NB4 (cell line): ENCODE measurements at regions not wholly inside any gene's neighbourhood (a gene's known extent, or its start where the extent isn't known, plus 50 kb on each side); places are given as distances from the start of the nearest gene placed in this dataset.

Experiments
- DNase-seq: peaks from one replicate; pipeline ENCODE4 v3.0.0; 2010; ENCODE audit warnings: low read depth
- H3K4me3 ChIP-seq: one replicate; pipeline ENCODE4 v1.5.1; 2011; ENCODE audit warnings: mild to moderate bottlenecking, low read depth, low read length, moderate library complexity
- MYC ChIP-seq: IDR thresholded peaks from 2 replicates; pipeline ENCODE4 v1.6.1; 2011; ENCODE audit warnings: low read depth, low read length
- POLR2A ChIP-seq: IDR thresholded peaks from 2 replicates; pipeline ENCODE4 v1.6.1; 2011; ENCODE audit warnings: mild to moderate bottlenecking; ENCODE audit not compliant: insufficient read length; ENCODE audit errors: extremely low read depth
- TF ChIP-seq, protein P1 (sequence below): IDR thresholded peaks from one replicate; pipeline ENCODE4 v1.5.1; 2012; ENCODE audit warnings: low read depth, low read length
- TF ChIP-seq, protein P2 (sequence below): IDR thresholded peaks from 2 replicates; pipeline ENCODE4 v1.6.1; 2011; ENCODE audit warnings: low read depth, low read length

DNA sequence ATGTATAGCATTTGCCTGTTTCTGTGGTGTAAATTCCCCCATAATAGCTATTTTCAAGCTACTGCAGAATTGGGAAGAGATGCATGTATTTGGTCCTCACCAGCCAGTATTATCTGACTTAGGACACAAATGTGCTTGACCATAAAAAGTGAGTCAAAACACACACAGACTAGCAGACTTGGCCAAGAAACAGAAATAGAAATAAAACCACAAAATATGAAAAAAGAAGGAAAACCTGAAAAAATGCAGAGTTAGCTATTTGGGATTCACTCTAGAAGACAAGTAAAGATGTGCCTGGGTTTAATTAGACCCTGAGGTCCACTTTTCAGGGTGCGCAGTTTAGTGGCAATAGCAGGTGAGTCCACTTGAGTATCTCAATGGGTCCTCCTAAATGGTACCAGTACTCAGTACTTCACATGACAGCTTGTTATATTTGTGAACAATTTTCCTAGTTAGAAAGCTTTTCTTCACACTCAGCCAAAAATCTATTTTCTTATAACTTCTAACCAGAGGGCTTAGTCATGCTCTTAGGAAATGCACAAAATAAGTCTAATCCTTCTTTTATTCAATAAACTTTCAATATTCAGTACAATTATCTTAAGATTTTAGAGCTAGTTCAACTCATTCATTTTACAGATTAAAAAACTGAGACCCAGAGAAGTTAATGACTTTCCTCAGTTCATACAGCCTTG is 108.7 kb upstream of the JADE1 start:
- TF ChIP-seq POLR2A (no peak), MYC (no peak)
- TF ChIP-seq, protein P1, sequence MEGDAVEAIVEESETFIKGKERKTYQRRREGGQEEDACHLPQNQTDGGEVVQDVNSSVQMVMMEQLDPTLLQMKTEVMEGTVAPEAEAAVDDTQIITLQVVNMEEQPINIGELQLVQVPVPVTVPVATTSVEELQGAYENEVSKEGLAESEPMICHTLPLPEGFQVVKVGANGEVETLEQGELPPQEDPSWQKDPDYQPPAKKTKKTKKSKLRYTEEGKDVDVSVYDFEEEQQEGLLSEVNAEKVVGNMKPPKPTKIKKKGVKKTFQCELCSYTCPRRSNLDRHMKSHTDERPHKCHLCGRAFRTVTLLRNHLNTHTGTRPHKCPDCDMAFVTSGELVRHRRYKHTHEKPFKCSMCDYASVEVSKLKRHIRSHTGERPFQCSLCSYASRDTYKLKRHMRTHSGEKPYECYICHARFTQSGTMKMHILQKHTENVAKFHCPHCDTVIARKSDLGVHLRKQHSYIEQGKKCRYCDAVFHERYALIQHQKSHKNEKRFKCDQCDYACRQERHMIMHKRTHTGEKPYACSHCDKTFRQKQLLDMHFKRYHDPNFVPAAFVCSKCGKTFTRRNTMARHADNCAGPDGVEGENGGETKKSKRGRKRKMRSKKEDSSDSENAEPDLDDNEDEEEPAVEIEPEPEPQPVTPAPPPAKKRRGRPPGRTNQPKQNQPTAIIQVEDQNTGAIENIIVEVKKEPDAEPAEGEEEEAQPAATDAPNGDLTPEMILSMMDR = no peak
- TF ChIP-seq, protein P2, sequence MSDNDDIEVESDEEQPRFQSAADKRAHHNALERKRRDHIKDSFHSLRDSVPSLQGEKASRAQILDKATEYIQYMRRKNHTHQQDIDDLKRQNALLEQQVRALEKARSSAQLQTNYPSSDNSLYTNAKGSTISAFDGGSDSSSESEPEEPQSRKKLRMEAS = no peak
- DNase-seq = no peak
- H3K4me3 ChIP-seq = no peak overlapping the region

DNA sequence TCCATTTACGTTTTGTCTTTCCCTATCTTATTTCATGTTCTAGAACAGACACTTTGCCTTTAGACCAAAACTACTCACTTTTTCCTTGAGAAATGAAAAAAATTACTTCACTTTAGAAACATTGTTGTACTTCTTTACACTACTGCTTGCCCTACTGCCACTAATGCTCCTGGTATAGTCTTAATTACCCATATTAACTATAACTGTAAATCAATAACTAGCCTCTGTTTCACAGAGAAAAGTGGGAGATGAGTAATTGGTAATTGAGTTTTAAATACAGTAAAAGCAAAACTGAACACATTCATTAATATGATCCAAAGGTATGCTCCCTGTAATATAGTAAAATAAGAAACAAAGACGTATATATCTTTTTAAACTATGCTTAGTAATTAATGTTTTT is 111.1 kb upstream of the JADE1 start:
- no peak for TF ChIP-seq POLR2A
- TF ChIP-seq, protein P2 = no peak
- no peak overlapping the region for H3K4me3 ChIP-seq
- no peak for DNase-seq

DNA sequence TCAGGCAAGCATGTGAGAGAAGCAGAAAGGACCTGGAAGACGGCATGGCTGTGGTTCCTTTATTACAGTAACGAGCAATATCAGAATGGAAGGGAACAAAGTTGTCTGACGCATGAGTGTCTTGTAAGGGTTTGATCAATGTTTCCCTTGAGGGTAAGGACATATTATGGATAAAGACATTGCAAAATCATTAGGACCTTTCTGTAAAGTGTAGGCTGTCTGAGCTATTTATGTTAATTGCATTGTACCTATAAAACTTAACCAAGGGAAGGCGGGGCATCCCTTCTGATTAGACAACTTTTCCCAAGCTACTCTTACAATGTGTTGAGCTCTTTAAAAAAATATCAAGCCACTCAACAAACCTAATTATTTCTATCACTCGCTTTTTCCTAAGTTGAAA is 112.2 kb upstream of the JADE1 start:
- H3K4me3 ChIP-seq = no peak overlapping the region
- no peak for TF ChIP-seq MYC
- no peak for TF ChIP-seq POLR2A
- TF ChIP-seq, protein P1 = no peak
- TF ChIP-seq, protein P2 = no peak
- DNase-seq = no peak

DNA sequence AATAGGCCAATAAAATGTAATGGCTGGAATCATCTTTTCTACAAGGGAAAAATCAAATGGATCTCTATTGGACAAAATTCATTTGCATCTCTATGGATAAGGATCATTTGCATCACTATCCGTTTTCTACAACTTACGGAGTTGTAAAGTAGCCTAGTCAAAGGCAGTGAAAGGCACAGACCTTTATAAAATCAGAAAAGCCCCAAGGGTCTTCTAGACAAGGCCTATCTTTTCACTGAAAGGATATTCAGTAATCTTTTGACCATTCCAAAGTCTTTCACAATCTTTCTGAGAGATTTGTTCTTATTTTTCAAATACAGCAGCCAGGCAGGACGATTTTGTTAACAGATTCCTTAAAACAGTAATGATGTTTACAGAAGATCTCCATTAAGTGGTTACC is 119.5 kb upstream of the JADE1 start:
- no peak for DNase-seq
- H3K4me3 ChIP-seq = no peak overlapping the region
- TF ChIP-seq, protein P1 = no peak
- TF ChIP-seq MYC (no peak), POLR2A (no peak)
- TF ChIP-seq, protein P2 = no peak

DNA sequence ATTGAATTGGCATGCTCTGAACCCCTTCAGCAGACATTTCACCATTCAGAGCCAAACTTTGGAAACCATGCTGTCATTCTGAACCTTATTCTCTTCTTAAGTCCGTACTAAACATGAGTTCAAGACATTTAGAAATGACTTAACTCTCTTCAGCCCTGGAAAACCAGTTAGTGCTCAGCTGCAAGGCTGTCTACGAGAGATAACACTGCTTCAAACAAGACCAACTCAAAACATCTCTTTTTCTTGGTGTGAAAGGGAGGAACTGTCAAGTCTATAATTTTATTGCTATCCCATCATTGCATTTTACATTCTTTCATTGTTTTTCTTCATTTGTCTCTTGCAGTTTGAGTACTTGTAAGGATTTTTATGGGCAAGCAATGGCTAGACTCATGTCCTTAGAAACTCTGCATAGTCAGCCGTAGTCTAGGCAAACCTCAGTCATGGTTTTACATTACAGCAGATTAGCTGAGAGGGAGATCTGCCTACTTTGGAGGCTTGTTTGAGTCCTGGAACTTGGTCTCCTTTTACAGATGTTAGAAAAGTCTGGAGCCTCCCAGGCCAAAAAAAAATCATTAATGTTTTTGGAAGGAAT is 120.6 kb upstream of the JADE1 start:
- TF ChIP-seq POLR2A (no peak), MYC (no peak)
- TF ChIP-seq, protein P1 = no peak
- TF ChIP-seq, protein P2 = no peak
- DNase-seq = no peak
- H3K4me3 ChIP-seq = no peak overlapping the region

DNA sequence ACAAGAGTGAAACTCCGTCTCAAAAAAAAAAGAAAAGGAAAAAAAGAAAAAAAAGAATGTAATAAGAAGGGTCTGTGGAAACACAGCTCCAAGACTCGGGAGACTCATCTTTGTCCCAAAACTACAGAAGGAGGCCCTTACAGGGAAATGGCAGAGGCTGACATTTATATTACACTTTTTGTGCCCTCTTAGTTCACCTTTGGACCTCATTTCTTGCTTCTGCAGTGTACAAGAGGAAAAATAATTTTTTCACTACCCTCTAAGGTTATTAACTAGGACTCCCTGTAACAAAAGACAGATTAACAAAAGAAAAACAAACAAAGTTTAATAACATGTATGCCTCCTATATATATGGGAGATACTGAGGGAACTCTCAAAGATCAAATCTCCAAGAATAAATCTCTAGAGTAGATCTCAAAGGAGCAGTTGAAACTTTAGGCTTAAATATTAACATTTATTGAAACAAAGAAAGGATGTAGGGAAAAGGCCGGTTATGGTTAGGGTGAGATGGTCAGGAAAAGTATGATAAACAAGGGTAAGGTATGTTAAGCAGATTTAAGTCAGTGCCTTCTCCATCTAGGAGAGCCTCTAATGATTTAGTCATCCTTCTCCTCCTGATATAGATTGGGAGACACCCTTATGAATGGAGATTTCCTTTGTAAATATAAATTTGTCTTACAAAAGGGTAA is 121.3 kb upstream of the JADE1 start:
- TF ChIP-seq, protein P2 = no peak
- TF ChIP-seq, protein P1 = no peak
- no peak for TF ChIP-seq MYC
- TF ChIP-seq POLR2A = no peak
- no peak overlapping the region for H3K4me3 ChIP-seq
- no peak for DNase-seq
